D721Med (cell line): ENCODE measurements at regions not wholly inside any gene's neighbourhood (a gene's known extent, or its start where the extent isn't known, plus 50 kb on each side); places are given as distances from the start of the nearest gene placed in this dataset.

Experiments used
- DNase-seq: peaks from one replicate; pipeline ENCODE4 v3.0.0; 2011; ENCODE audit warnings: low spot score; ENCODE audit not compliant: insufficient read length
- FAIRE-seq: peaks from 2 replicates; lab custom pipeline; 2011; peaks lifted over from hg19 to GRCh38; lab: Jason Lieb, UNC
- TF ChIP-seq, protein P1 (sequence below): IDR thresholded peaks from 2 replicates; pipeline ENCODE4 v1.5.1; 2012; ENCODE audit warnings: mild to moderate bottlenecking, control low read depth; ENCODE audit not compliant: insufficient read depth; ENCODE audit errors: missing control alignments

DNA sequence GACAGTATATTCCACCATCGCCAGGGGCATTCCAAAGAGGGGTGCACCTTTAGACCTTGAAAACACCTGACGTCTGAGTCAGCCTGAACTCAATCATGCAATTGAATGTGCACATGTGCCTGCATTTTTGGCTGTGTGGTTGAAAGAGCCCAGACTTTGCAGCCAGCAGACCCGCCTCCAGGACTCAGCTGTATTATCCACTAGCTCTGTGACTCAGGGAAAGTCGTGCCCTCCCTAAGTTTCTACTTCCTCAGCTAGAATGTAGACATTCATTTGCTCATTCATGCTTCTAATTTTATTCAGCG is 94.2 kb downstream of the LRRC30 start:
- FAIRE-seq (no peak), DNase-seq (no peak)
- TF ChIP-seq, protein P1, sequence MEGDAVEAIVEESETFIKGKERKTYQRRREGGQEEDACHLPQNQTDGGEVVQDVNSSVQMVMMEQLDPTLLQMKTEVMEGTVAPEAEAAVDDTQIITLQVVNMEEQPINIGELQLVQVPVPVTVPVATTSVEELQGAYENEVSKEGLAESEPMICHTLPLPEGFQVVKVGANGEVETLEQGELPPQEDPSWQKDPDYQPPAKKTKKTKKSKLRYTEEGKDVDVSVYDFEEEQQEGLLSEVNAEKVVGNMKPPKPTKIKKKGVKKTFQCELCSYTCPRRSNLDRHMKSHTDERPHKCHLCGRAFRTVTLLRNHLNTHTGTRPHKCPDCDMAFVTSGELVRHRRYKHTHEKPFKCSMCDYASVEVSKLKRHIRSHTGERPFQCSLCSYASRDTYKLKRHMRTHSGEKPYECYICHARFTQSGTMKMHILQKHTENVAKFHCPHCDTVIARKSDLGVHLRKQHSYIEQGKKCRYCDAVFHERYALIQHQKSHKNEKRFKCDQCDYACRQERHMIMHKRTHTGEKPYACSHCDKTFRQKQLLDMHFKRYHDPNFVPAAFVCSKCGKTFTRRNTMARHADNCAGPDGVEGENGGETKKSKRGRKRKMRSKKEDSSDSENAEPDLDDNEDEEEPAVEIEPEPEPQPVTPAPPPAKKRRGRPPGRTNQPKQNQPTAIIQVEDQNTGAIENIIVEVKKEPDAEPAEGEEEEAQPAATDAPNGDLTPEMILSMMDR: no peak

DNA sequence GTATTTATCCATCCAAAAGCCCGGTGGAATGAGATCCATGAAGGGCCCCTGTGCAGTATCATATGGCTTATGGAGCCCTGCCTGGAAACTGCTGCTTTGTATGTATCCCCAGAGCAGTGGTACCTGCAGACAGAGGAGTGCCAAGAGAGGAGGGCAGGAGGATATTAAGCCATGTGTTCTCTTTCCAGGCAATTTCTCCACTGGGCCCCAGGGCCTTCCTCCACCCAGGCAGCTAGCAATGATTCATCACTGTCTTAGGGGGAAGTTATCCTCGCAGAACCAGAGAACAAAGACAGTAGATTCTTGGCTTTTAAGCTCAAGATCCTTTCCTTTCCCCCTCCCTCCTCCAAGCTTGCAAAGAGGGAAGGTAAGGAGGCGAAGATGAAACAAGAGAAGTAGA is 98.1 kb downstream of the LRRC30 start:
- FAIRE-seq: no peak
- TF ChIP-seq, protein P1: no peak
- no peak for DNase-seq

DNA sequence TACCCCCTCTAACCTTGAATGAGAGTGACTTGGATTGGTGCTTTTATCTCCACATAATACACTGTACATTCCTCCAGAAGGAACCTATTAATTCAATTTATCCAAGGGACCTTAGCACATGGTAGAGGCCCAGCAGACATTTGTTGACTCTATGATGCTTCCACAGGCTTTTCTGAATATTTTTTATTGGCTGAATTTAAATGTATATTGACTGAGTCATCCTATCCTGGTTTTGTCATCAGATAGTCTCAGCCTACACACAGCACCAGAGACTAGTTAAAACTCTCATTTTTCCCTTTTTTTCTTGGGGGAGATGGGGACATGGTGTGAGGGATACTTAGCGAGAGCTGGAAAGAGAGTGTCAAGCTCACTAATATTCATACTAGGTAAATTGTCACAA is 101.6 kb downstream of the LRRC30 start:
- FAIRE-seq (no peak), DNase-seq (no peak)
- TF ChIP-seq, protein P1: no peak

DNA sequence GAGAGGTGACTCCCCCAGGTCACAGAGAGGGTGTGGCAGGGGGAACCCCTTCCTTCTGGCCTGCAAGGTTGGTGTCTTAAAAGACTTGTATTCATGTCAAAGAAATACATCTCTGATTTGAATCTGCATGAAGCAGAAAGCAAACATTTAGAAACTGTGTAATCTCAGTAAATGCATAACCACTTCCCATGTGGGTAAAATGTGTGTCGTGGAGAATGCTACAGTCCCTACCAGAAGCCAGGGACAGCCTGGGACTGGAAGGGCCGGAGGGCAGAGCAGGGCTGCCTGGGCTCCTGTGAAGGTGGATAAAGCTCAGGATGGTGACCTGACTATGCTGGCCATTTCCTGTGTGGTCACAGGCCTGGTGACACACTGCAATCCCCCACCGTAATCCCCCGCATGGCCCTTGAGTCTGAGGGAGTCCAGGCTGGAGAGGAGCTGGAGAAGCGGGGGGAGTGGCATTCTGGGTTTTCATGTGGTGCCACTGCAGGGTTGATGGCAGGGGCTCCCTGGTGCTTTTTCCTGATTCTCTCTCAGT is 102.2 kb downstream of the LRRC30 start:
- no peak for FAIRE-seq
- DNase-seq: no peak
- TF ChIP-seq, protein P1: no peak

DNA sequence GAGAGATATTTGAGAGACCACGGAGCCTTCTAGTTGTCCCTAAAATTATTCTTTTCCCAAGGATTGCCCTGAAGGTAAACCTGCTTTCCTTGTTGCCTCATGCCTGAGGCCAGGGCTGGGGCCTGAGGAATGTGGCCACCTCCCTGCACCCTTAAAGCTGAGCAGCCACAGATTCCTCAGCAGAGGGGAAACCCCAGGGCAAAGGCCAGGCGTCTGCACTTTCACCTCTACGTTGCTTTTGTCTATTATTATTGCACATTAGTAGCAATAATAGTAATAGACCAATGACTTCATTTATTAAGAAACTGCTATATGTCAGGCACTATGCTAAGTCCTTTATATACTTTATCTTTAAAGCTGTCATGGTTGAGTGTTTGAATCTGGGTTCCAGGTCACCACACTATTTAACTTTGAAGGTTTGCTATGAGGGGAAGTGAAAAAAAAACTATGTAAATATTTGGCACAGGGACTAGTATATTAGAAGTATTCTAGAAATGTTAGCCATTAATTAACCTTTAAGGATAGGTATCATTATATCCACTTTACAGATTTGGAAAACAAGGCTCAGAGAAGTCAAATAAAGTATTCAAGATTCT is 104.2 kb downstream of the LRRC30 start:
- TF ChIP-seq, protein P1: no peak
- no peak for DNase-seq
- FAIRE-seq: no peak

DNA sequence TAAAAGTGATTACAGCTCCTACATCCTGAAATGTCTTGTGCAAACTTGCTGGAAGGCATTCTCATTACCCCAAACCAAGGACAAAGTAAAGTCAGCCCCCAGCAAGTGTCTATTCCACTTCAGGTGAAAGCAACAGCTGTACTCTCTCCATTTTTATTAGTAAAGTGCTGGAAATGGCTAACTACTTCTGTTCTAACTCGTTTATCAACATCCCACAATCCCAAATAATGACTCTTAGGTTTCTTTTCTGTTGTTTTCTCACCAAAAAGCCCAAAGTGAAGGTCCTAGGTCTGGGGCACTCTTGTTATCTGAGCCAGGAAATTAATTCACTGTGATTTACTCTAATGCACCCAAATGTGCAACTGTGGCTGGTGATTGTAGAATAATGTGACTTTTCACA is 105.7 kb downstream of the LRRC30 start:
- TF ChIP-seq, protein P1: no peak
- DNase-seq (no peak), FAIRE-seq (no peak)

DNA sequence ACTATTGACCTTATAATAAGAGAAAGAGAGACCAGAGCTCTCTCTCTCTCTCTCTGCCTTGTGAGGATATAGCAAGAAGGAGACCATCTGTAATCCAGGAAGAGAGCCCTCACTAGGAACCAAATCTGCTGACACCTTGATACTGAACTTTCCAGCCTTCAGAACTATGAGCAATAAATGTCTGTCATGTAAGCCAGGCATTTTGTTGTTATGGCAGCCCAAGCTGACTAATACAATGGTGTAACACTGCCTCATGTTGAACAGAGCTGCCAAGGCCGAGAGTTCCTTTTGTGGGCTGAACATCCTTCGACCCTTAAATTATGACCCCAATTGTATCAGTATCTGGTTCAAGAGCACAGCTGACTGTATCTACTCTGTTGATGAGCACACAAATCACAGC is 108.0 kb downstream of the LRRC30 start:
- FAIRE-seq: no peak
- DNase-seq: no peak
- TF ChIP-seq, protein P1: no peak
